ENCODE measurements at regions not wholly inside any gene's neighbourhood (a gene's known extent, or its start where the extent isn't known, plus 50 kb on each side); places are given as distances from the start of the nearest gene placed in this dataset.
A peak's percentile ranks its signal among the peaks of the same experiment; 100 is the strongest.

GRCh38 chr10:3548076-3548475 is 236.9 kb downstream of the KLF6 start:
- DNase-seq (ENCODE audit: low read depth, low spot score): no peak

GRCh38 chr10:3544561-3544960 is 240.4 kb downstream of the KLF6 start:
- no peak for DNase-seq (ENCODE audit: low read depth, low spot score)

- DNase-seq (ENCODE audit: low read depth, low spot score): peak; percentile 54
Observed at GRCh38 chr10:3542185-3542611, 242.8 kb downstream of the KLF6 start.

- no peak for DNase-seq (ENCODE audit: low read depth, low spot score)
Observed at GRCh38 chr10:3539696-3540383, 245.2 kb downstream of the KLF6 start.

- DNase-seq (ENCODE audit: low read depth, low spot score): peak; percentile 97
Observed at GRCh38 chr10:3538656-3539531, 246.1 kb downstream of the KLF6 start.

GRCh38 chr10:3538291-3538655 is 246.7 kb downstream of the KLF6 start:
- no peak for DNase-seq (ENCODE audit: low read depth, low spot score)

GRCh38 chr10:3537518-3537917 is 247.5 kb downstream of the KLF6 start:
- DNase-seq (ENCODE audit: low read depth, low spot score): no peak

- no peak for DNase-seq (ENCODE audit: low read depth, low spot score)
Observed at GRCh38 chr10:3535001-3535400, 250.0 kb downstream of the KLF6 start.

GRCh38 chr10:3534433-3534832 is 250.6 kb downstream of the KLF6 start:
- DNase-seq (ENCODE audit: low read depth, low spot score): no peak

- no peak for DNase-seq (ENCODE audit: low read depth, low spot score)
Observed at GRCh38 chr10:3533296-3533695, 251.7 kb downstream of the KLF6 start.

GRCh38 chr10:3532644-3533043 is 252.4 kb downstream of the KLF6 start:
- no peak for DNase-seq (ENCODE audit: low read depth, low spot score)

- no peak for DNase-seq (ENCODE audit: low read depth, low spot score)
Observed at GRCh38 chr10:3531670-3532069, 253.3 kb downstream of the KLF6 start.

- DNase-seq (ENCODE audit: low read depth, low spot score): no peak
Observed at GRCh38 chr10:3530783-3531645, 254.0 kb downstream of the KLF6 start.

GRCh38 chr10:3530346-3530745 is 254.7 kb downstream of the KLF6 start:
- no peak for DNase-seq (ENCODE audit: low read depth, low spot score)

- no peak for DNase-seq (ENCODE audit: low read depth, low spot score)
Observed at GRCh38 chr10:3529691-3530090, 255.3 kb downstream of the KLF6 start.

- DNase-seq (ENCODE audit: low read depth, low spot score): no peak
Observed at GRCh38 chr10:3528823-3529403, 256.1 kb downstream of the KLF6 start.

- no peak for DNase-seq (ENCODE audit: low read depth, low spot score)
Observed at GRCh38 chr10:3528271-3528670, 256.7 kb downstream of the KLF6 start.

GRCh38 chr10:3527869-3528268 is 257.1 kb downstream of the KLF6 start:
- no peak for DNase-seq (ENCODE audit: low read depth, low spot score)

- DNase-seq (ENCODE audit: low read depth, low spot score): no peak
Observed at GRCh38 chr10:3526727-3527501, 258.1 kb downstream of the KLF6 start.

GRCh38 chr10:3525832-3526449 is 259.1 kb downstream of the KLF6 start:
- peak; percentile 70 for DNase-seq (ENCODE audit: low read depth, low spot score)

All from pulmonary artery endothelial cell (primary cell).